ENCODE measurements at regions not wholly inside any gene's neighbourhood (a gene's known extent, or its start where the extent isn't known, plus 50 kb on each side); places are given as distances from the start of the nearest gene placed in this dataset.

DNA sequence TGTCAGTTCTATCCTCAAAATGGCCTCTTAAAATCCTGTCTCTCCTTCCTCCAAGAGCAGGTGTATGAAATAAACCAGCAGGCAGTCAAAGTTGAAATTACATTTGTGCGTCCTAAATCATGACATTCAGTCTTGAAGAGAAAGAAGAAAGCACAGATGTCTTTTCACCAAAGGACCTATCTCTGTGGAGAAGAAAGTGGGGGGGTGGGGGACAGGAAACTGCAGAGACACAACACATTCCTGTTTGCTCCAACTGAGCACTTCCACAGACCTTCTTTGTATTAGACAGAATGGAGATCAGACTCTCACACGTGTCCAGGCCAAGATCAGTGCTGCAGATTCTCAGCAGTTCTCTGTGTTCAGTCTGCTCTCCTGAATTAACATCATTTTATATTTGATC lies 471.9 kb upstream of the RGMB start:
- TF ChIP-seq, protein P1, sequence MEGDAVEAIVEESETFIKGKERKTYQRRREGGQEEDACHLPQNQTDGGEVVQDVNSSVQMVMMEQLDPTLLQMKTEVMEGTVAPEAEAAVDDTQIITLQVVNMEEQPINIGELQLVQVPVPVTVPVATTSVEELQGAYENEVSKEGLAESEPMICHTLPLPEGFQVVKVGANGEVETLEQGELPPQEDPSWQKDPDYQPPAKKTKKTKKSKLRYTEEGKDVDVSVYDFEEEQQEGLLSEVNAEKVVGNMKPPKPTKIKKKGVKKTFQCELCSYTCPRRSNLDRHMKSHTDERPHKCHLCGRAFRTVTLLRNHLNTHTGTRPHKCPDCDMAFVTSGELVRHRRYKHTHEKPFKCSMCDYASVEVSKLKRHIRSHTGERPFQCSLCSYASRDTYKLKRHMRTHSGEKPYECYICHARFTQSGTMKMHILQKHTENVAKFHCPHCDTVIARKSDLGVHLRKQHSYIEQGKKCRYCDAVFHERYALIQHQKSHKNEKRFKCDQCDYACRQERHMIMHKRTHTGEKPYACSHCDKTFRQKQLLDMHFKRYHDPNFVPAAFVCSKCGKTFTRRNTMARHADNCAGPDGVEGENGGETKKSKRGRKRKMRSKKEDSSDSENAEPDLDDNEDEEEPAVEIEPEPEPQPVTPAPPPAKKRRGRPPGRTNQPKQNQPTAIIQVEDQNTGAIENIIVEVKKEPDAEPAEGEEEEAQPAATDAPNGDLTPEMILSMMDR (IDR thresholded peaks at IDR 0.05), result no peak

DNA sequence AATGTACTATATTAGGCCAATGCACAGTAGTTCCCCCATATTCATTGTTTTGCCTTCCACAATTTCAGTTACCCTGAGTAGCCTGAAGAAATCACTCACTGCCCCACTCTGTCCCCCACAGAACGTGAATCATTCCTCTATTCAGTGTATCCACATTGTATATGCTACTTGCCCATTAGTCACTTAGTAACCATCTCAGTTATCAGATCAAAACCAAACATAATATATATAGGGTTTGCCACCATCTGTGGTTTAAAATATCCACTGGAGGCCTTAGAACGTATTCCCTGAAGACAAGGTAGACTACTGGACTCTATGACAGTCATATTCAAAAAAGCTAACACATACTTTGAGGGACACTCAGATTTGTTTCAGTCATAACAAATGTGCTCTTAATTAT lies 465.7 kb upstream of the RGMB start:
- TF ChIP-seq, protein P1 (IDR thresholded peaks at IDR 0.05), result no peak

DNA sequence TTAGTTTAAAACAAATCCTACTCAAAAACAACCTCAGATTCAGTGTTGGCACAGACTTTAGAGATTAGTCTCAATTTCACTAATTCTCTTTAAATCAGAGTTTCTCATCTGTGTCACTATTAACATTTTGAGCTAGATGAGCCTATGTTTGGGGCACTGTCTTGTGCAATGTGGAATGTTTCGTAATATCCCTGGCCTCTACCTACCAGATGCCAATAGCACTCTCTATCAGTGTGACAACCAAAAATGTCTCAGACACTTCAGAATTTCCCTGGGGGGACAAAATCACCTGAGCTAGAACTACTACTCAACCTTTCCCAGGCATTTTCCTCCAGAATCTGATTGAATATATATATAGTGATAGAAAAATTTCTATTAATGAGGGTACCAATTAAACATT lies 465.2 kb upstream of the RGMB start:
- TF ChIP-seq, protein P1 (IDR thresholded peaks at IDR 0.05), result no peak

DNA sequence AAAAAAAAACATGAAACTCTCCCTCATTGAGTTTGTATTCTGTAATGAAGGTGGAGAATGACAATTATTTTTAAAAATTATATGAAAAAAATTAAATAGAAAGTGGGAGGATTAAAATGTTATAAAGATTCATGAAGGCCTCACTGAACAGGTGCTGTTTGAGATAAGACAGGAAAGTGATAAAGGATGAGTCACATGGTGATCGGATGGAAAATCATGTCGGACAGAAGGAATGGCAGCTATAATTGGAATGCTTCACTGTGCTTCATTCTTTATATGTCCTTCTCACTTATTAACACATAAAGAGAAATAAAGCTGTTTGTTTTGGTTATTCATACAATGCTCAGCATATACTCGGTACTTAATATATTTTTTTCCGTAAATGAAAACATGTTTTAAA lies 464.5 kb upstream of the RGMB start:
- TF ChIP-seq, protein P1 (IDR thresholded peaks at IDR 0.05), result no peak

DNA sequence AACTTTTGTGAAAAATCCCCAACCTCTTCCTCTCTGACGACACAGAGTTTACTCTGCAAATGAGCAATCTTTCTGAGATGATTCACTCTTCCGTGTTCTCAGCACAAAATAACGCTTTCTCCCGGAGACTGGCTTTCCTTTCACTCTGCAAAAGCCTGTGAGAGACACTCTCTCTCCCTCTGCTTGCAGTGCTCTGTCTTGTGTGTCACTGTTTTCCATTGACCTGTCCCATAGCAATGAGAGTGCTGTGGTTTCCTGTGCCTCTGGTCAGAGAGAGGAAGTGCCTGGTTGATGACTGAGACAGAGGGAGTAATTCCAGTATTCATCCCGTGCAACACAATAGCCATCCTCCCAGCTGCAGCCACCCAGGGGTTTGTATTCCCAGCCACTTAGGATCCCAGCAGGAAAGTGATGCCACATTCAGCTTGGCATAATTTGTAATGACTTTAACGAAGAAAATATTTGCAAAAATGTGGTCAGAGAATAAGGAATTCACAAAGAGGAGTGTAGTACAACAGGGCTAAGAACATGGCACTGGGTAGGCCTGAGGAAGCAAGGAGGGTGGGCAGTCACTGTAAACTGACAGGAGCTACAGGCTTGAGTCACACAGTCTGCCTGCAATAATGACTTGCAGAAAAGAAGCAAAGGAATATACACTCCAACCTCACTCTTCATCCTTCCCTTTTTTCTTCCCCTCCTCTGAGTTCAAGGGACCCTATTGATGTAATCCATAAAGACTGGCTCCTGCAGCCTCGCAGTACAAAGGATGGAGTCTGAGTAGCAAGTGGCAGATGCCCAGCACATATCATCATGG lies 463.5 kb upstream of the RGMB start:
- TF ChIP-seq, protein P1 (IDR thresholded peaks at IDR 0.05), result no peak

DNA sequence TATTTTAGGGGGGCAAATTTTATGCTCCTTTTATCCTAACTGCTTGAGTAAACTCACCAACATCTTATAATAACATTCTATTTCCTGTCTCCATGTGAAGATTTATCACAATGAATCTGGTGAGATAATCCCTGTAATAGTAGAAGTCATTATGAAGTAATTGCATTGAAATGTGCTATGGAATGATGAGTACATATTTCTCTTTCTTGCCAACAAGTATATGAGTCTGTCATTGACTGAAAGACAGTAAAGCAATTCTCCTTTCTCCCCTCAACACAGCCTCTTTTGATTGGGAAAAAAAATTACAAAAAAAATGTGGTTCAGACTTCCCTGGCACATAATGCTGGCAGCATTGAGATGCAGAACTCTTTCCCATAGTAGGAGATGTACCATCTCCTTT lies 459.2 kb upstream of the RGMB start:
- TF ChIP-seq, protein P1 (IDR thresholded peaks at IDR 0.05), result no peak

DNA sequence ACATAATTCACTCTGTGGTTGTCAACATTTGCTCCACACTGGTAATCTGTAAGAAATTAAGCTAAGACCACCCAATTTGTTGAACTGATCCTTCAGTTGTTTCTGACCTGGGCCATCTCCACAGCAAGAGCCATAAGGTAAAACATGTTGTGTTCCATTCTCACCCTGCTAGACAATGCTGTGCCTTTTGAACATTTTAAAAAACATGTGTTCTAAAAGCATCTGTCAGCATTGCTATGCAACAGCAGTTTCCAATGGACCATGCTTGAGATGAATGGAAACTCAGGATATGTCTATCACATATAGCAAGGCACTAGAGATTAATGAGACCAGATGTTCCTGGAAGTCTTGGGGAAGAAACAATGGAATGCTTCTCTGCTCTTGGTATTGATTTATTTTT lies 455.1 kb upstream of the RGMB start:
- TF ChIP-seq, protein P1 (IDR thresholded peaks at IDR 0.05), result no peak
